DMS 273 (cell line): ENCODE measurements at regions not wholly inside any gene's neighbourhood (a gene's known extent, or its start where the extent isn't known, plus 50 kb on each side); places are given as distances from the start of the nearest gene placed in this dataset.
A peak's percentile ranks its signal among the peaks of the same experiment; 100 is the strongest.
"Not testable (repeated sequence)": the region's sequence is repeated elsewhere in the genome, so short reads cannot be mapped to it uniquely, and the experiment has no call there.

Source experiments
- DNase-seq: peaks from one replicate; lab custom pipeline; 2025; ENCODE audit not compliant: unreplicated experiment; lab: John Stamatoyannopoulos, UW

DNA sequence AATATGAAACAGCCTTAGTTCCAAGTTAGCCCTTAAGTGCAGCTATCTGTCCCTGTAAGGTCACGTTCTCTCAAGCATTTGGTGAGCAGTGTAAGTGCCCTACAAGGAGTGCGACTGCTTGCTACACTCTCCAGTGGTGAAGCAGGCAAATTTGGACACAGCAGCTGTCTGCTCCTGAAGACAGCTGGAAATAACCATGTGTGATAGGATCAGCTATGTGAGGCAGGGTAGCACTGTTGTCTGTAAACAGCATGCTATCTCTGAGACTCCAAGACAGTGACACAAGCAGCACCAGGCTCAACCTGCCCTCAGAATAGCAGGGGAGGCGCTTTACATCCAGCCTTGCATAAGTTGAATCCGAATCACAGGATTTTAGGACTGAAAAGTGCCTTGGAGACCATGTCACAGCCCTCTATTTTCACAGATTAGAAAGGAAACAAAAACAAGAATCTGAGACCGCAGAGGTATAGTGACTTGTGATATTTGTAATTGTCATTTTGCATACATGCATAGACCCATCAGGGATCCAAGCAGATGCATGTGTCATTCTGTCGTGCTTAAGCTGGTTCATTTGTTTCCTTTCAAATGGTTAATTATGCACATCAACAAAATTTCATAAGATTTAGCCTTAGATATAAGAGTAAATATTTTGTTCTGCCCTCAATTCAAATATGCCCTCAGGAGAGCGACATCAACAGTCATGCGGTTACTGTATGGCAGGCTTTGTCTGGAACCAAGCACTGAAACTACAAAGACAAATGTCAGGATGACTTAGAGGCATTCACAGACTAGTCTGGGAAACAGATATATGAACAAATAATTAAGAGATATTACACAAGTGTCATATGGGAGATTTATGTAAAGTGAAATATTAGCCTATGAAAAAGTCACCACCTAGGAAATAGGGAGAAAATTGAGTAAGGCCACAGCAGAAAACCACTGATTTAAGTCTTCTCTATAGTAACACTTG, 134.9 kb upstream of the NRIP1 start:
- peak; percentile 15 for DNase-seq

DNA sequence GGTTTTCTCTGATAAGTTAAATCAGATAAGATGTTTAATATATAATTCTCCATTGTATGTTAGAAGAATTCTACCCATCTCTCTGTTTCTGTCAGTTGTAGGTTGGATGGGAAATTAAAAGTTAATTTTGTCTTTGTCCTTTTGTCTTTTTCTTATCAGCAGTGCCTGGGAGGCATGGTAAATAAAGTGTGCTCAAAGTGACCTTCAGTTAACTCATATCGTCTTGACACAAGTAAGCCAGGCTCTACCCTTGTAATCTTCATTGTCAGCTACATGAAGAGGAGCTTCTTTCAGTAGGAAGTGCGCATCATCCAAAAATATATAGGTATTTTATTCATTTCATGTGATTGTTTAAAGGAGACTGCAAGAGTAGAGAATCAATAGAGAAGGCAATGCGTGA, 138.9 kb upstream of the NRIP1 start:
- DNase-seq: no peak

DNA sequence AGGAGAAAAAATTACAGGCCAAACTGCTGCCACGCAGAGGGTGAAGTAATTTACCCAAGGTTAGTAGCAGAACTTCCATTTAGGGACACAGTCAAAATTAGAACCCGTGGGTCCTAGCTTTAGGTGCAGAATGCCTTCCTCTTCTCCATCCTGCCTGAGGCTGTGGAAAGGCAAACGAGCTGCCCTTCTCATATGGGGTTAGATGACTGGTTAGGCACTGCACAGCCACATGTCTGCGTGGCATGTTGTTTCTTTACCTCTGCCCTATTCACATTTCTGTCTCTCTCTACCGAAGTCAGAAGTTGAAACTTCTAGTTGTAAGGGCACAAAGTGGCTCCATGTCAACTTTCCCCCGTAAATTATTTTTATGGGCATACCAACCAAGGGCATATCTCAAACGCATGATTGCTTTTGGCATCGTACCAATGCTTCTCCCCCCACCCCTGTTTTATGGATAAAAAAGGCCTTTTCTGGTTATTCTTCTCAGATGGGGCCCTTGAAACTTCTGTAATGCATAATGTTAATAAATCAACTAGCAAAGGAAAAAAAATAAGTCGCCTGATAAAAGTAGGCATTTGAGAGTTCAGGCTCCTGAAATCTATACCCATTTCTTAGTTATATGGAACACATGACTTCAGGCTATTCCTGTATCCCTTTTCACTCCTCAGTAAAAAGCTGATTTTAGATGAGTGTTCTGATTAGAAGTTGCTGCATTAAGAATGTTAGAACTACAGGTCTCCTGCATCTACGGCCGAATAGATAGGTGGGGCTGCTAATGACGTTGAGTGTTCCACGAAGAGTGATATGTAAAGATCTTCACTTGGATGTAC, 139.6 kb upstream of the NRIP1 start:
- no peak for DNase-seq

DNA sequence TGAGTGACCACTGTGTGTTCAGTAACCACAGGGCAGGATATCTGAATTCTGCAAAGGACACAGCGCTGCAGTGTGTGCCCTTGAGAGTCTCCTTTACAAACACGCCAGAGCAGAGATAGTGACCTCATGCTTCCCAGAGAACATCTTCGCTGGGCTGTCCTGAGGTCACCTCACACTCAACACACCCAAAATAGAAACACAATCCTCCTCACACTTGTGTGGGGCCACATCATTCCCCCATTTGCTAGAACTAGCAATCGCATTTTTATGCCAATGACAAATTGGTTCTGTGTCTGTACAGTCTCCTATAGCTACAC, 140.1 kb upstream of the NRIP1 start:
- no peak for DNase-seq

DNA sequence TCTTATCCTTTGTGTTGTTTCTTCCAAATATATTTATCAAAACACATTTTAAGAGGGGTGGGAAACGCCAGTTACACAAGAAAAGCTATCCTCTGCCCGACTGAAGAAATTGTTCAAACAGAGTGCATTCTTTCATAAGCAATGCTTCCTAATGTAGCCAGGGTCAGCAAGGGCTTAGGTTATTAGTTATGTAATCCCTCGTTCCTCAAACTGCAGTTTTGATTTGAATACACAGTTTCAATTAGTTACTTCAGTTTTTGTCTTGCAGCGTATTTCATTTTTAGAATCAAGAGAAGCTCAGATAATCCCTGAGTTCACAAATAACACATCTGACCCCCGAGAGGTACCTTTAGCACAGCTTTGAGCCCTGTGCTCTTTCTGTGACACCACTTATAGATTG, 141.7 kb upstream of the NRIP1 start:
- no peak for DNase-seq

DNA sequence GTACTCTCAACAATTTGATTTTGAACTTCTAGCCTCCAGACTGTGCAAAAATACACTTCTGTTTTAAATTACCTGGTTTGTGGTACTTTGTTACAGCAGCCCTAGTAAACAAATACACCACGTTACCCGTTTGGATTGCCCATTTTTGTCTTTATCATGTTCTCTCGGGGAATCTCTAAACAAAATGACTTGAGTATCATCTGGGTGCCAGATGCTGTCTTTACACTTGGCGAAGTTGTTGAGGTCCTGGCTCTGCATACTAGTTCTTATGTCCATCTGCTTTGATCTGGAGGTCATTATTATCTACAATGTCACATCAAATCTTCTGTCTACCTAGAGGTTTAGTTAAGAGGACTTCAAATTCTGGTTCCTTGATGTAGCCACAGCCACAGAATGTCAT, 142.4 kb upstream of the NRIP1 start:
- DNase-seq: no peak

DNA sequence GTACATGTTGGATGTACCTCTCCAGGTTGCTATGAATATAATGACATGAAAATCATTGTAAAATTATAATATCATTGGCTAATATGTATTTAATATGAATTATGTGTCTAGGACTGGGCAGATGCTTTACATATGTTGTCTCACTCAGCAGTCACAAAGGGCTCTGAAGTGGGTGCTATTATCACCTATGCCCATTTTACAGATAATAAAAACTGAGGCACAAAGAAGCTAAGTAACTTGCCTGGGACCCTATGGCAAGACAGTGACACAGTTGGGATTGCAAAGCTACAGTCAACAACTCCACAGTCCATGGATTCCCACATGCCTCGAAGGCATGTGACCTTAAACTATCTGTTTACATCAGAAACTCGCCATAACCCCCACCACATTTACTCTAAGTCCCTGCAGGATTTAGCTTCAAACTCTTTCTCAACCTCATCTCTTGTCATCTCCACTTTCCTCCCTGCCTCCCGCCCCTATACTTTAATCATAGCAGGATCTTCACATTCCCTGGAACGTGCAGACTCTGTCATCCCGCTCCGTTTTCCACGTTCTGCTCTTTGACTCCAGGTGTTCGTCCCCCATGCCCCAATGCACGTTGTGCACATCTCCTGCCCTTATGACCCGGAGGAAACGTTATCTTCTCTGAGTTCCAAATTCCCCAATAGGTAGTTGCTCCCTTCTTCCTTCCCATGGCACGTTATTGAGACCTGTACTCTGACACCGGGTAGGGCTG, 143.0 kb upstream of the NRIP1 start:
- no peak for DNase-seq

DNA sequence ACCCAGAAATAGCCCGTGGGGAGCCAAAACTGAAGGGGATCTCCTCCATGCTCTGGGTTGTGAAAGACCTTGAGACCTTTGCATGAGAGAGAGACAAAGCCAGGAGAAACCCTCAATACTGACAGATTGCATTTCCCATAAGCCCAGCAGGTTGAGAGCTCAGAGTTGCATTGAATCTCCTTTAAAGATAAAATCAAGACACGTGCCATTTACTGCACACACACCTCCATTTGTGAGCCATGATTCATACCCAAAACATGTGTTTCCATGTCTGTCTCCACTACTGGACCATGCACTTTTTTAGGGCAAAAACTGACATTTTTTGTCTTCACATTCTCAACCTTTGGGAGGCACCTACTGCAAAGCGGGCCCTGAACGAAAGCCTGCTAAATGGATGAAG, 144.0 kb upstream of the NRIP1 start:
- DNase-seq: no peak

DNA sequence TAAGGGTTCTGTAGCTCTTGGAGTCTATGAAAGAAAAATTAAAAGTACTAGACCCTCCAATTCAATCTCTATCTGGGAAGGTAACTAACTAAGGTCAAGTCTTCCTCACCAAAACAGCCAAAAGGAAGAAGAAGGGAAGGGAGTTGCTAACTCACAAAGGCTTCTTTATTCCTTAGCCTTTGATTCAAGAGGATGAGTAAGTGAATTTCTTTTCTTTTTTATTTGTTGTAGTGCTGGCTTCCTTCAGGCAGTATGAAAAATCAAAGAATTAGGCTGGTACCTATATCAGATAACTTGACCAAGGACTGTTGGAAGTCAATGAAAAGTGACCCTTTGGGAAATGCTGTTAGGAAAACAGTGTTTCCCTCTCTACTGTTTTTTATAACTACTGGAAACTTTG, 144.4 kb upstream of the NRIP1 start:
- no peak for DNase-seq

DNA sequence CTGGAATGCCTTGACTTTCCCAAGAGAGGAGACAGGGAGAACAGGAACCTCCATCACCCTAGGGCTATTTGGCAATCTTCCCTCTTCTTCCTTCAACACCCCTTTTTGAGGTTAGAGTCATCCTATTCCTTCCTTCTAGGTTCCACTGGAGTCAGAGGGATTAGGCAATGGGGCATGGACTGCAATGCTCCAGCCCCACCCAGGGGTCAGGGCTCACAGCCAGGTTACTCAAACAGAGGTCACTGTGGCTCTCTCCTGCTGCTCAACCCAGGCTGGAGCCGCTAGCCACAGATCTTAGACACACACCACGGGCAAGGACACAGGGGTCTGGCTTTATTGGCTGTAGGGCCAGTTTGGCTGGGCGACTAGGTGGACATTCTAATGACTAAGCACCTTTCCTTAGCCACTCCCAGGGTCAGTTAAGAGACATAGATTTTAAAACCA, 145.5 kb upstream of the NRIP1 start:
- no peak for DNase-seq

DNA sequence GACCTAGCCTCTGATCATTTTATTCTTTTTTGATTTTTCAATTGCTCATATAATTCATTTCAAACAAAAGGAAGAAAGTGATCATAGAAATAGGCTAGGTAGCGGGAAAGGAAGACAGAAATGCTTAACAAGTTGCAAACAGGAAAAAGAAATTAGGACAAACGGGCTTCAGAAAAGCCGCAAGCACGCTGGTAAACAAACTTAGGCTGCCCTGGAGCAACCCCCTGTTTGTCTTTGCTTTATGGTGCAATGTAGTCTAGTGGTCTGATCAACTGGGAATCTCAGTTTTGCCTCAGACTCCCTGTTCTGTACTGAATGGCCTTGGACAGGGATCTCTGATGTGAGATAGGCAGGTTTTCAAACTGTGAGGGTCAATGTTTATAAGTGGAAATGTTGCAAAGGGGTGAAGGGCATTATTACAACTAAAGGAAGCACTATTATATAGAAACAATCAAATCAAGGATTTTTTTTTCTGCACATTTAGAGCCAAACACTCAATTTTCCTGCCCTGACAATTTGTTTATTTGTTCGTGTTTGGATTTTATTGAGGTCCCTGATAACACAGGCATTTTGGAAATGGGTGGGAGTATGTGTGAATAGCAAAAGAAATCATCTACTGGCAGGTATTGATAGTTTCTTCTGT, 146.8 kb upstream of the NRIP1 start:
- DNase-seq: no peak

DNA sequence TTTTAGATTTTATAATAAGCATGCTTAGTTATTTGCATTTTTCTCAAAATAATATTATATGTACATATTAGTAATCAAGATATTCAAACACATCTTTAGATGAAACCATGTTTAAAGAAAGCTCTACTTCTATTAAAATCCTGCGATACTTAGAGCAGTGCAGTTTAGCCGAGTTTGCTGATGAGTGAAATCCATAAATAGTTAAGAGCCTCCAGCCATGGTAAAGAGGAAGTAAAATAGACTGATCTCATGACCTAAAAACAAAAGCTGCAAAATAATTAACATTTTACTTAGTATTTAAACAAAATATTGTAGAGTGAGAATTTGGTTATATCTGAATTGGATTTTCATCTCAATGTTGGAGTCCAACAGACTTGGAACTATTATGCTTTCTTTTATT, 147.4 kb upstream of the NRIP1 start:
- no peak for DNase-seq

DNA sequence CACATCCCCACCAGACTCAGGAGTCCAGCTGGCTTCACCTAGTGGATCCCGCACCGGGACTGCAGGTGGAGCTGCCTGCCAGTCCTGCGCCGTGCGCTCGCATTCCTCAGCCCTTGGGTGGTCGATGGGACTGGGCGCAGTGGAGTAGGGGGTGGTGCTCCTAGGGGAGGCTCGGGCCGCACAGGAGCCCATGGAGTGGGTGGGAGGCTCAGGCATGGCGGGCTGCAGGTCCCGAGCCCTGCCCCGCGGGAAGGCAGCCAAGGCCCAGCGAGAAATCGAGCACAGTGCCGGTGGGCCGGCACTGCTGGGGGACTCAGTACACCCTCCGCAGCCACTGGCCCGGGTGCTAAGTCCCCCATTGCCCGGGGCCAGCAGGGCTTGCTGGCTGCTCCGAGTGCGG, 153.7 kb upstream of the NRIP1 start:
- DNase-seq: not testable (repeated sequence)

DNA sequence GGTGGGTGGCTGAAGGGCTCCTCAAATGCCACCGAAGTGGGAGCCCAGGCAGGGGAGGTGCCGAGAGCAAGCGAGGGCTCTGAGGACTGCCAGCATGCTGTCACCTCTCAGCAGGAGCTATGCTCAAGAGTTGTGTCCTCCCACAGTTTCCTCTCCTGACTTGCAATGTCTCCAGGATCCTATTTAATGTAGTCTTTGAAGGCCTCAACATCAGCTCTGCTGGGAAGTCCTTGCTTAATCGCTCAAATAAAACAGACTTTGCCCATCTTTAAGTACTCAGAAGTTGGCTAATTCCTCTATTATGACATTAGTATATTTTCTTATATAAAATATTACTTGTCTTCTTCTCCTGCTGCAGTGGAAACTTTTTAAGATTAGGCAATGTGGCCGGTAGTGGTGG, 154.2 kb upstream of the NRIP1 start:
- no peak for DNase-seq

DNA sequence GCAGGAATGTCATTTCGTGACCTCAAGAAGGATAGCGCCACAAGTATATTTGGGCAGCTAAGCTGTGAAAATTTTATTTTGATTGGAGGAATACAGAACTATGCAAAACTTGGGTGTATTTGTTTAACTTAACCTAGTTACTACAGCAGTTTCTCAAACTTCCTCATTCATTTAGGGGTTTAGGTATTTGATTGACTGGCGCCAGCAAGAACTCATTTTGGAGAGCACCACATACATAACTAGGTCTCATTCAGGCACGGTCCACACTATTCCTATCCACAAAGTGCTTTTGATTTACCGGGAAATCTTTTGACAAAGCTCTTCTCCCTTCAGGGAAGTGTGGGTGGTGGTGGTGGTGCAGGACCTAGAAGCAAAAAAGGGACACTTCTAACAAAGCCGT, 155.1 kb upstream of the NRIP1 start:
- DNase-seq: no peak

DNA sequence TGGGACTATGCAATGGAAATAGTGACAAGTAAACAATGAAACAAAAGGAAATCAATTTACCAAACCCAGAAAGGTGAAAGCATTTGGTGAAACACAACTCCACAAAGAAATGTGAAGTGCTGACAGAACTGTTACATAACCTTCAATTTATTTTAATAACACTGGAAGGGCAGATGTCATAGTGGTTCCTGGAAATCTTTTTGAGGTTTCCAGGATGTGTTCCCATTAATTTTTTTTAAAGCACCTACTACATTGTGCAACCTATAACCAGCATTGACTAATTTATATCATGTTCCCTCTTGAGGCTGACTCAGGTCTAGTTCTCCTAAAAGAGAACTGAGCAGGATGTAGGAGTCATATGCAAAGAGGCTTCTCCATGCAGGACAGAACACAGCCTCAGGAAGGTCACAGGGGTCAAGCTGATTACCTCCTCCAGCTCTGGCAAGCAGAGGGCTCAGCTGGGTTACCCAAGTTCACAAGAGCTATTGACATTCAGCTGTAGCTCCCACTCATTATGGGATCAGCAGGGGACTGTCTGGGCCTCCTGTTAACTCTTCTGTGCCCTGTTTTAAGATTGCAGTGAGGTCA, 157.1 kb upstream of the NRIP1 start:
- DNase-seq: peak; percentile 33

DNA sequence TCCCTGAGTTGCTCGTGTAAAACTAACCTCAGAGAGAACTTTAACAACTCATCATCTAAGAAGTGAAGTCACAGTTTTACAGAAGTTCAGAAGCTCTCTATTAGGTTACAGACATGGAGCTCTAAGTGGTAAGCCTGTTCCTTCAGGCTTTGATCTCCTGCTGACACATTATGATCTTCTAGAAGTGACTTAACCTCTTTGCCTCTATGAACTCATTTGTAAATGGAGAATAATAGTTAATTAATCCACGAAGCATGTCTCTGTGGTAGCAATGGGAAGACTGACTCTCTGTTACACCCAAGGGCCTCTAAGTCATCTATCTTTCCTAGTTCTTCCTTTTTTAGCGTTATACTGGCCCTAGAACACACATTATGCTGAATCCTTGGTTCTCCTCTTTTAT, 157.9 kb upstream of the NRIP1 start:
- DNase-seq: no peak

DNA sequence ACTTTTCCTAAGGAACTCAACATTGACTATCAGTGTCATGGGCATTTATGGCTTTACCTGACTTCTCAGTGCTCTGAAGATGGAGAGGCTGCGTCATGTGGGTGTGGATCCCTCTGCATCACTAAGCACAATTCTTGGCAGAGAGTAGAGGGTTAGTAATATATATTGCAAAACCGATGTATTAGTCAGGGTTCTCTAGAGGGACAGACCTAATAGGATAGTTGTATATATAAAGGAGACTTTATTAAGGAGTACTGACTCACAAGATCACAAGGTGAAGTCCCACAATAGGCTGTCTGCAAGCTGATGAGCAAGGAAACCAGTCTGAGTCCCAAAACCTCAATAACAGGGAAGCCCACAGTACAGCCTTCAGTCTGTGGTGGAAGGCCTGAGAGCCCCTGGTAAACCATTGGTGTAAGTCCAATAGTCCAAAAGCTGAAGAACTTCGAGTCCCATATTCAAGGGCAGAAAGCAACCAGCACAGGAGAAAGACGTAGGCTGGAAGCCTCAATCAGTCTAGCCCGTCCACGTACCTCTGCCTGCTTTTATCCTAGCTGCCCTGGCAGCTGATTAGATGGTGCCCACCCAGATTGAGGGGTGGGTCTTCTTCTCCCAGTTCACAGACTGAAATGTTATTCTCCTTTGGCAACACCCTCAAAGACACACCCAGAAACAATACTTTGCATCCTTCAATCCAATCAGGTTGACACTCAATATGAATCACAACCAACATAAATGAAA, 159.7 kb upstream of the NRIP1 start:
- DNase-seq: no peak

DNA sequence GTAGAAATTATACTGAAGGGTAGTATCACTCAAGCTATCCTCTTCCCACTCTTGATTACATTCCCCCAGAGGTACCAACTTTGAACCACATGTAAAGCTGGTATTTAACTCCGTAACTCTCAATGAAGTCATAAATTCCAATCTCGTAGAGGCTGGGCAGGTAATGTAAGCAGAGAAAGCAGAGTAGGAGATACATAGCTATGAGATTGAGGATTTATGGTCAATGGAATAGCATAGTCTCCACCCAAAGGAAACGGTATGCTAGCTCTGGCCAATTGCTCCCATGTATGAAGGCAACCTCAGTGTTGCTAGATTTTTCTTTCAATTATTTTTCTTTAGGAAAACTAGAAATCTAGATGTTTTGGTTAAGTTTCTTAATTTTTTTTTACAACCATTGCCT, 163.1 kb upstream of the NRIP1 start:
- no peak for DNase-seq

DNA sequence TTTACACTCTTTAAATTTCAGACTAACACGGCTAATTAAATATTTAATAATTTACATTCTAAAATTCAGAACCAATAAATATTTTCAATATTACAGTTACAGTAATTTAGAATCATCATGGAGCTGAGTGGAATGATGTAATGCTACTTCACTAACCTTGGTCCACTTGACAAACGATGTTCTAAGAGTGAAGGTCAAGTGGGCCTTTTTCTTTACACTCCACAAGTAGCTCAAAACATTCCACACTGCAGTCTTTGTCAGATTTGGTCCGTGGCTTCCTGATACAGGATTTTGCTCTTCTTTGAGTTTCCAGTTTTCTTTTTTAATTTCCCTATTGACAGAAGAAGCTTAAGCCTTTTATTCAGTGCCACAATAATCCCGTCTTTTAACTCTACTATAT, 164.6 kb upstream of the NRIP1 start:
- no peak for DNase-seq
